Fibroblast of skin of right quadriceps (primary cell): ENCODE measurements at regions not wholly inside any gene's neighbourhood (a gene's known extent, or its start where the extent isn't known, plus 50 kb on each side); places are given as distances from the start of the nearest gene placed in this dataset.
A peak's percentile ranks its signal among the peaks of the same experiment; 100 is the strongest.

ENCODE experiments used
- DNase-seq: peaks from one replicate; pipeline ENCODE4 v3.0.0-alpha.2; 2013

- DNase-seq = no peak
Measured at GRCh38 chr6:122025104-122025503, 374.3 kb upstream of the HSF2 start.

DNA sequence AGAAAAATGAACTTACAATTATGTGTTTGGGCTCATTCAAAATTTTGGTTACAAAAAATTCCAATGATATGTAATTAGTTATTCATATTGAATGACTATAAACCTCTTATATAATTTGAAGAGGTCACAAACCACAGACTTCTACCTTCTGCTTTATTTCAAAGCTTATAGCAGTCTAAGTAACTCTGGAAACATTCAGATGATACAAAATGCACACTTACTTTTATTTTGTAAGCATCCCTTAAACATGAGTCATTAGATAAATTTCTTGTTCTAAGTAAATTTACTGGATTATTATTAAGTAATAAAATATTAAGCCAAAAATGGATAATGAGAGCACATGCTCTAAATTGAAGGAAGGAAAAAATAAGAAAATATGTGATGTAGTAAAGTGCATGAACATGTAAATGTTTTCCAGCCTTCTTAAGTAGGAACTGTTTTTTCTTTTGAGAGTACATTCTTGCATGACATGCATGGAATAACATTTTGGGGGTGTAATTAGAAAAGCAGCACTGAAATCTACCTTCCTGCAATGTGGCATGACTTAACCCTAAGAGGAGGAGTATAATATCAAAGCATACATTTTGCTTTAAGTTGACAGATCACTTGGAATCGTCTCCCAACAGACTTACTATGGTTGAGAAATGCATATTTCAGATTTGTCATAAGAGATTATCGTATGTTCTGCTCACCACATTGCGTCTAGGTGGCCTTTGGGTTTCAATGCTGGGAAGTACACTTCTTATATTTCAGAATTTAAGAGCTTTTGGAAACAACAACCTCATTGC, 372.7 kb upstream of the HSF2 start:
- peak; percentile 26 for DNase-seq

GRCh38 chr6:122028933-122029522, 370.4 kb upstream of the HSF2 start:
- no peak for DNase-seq

- peak; percentile 65 for DNase-seq
Measured at GRCh38 chr6:122033564-122034181, 365.8 kb upstream of the HSF2 start.

GRCh38 chr6:122035173-122035572, 364.3 kb upstream of the HSF2 start:
- DNase-seq = no peak

DNA sequence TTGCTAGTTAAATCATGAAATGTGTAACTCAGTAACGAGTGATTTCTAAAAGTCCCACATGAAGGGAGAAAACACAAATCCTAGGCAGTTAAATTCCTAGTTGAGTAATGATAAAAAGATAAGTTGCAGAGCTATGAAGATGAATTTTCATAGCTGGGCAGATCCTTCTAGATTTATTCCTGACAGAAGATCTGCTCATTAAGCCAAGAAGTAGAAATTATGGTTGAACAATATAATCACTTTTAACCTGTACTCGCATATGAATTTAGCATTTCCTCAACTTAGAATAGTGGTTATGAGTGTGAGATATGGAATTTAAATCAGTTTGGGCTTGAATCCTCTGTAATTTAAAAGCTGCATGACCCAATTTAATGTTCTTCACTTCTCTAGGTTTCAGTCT, 359.2 kb upstream of the HSF2 start:
- DNase-seq = no peak

DNA sequence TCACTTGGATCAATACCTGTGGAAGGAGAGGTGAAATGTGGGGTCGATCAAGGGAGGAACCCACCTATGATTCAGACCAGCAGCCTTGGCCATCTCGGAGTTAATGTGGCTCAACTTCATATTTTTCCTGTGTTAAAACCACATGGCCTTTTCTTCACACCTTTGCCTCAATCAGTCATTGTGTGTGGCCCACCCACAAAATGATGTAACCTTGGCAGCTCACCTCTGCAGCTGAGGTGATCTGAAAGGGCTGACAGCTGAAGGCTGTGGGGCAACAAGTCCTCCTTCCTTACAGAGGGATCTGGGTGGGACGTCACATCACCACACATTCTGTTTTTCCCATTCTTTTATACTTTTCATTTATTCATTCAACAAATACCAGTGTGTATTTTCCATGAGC, 357.1 kb upstream of the HSF2 start:
- no peak for DNase-seq

GRCh38 chr6:122042960-122043735, 356.3 kb upstream of the HSF2 start:
- DNase-seq = no peak

DNA sequence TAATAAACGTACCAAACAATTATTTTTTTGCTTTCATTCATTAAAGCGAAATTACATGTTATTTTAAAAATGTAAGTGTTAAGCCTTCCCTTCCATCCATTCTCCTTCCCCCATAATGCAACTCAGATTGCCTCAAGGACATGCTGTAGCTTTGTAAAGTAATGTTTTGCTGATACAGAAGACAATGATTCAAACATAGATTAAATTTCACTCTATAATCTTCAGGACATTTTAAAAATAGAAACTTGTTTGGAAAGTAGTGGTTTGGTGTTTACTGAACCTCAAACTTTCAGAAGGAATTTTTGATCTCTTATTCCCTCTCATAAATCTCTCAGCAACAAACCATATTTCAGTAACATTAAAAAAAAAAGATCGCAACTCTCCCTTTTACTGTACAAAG, 350.9 kb upstream of the HSF2 start:
- no peak for DNase-seq

DNA sequence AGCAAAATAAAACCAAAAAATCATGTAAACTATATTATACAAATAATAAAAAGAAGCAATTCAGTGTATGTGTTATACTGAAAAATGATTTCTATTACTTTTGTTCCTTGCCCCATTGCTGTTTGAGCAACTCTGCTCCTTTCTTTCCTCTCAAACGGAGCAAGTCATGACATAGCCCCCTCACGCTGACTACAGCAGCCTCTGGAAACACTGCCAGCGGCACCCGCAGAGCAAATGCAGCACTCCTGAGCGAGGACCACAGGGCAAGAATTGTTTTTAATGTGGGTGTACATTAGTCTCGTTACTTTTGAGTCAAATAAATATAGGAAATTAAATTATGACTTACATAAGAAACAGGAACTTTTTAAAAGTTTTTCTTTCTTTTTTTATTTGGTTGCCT, 350.1 kb upstream of the HSF2 start:
- DNase-seq = no peak

DNA sequence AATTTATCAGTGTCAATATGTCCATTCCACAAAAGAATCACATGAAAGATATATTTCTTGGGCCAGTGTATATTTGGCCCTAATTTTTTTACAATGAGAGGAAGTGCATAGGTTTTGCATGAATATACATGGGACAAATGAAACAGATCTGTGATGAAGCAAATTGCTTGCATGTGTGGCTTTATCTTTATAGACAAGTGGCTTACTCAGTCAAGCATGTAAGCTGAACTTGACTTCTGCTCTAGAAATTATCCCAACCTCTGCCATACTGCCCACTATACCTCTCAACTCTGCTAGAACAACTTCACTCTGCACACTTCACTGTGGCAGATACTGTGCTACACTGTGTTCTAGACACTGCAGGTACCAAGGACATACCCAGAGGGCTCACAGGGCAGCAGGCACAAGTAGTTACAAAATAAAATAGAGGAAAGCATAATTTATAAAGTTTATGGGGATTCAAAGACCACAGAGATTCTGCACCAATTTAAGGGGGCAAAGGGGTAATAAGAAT, 349.2 kb upstream of the HSF2 start:
- DNase-seq = no peak

GRCh38 chr6:122052346-122052900, 347.0 kb upstream of the HSF2 start:
- no peak for DNase-seq

- DNase-seq = no peak
Measured at GRCh38 chr6:122059918-122060317, 339.5 kb upstream of the HSF2 start.

- peak; percentile 9 for DNase-seq
Measured at GRCh38 chr6:122061855-122062254, 337.6 kb upstream of the HSF2 start.

DNA sequence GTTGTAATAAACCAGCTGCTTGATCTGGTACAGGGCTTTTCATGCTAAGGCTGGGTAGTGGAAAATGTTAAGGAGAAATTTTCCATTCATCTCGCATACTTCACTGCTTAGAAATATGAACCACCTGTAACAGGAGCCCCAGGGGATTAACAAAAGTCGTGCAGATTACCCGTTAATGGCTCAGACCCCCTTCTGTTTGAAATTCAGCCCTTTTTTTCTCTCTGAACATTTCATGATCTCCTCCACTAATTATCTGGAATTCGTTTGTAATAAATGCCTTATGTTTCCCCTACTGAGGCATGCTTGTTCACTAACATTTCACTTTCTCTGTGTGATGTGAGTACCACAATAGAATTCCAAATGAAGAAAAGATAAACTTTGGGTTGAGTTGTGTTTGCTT, 336.4 kb upstream of the HSF2 start:
- peak; percentile 32 for DNase-seq

GRCh38 chr6:122063761-122064160, 335.7 kb upstream of the HSF2 start:
- no peak for DNase-seq

- DNase-seq = no peak
Measured at GRCh38 chr6:122066200-122066599, 333.3 kb upstream of the HSF2 start.

DNA sequence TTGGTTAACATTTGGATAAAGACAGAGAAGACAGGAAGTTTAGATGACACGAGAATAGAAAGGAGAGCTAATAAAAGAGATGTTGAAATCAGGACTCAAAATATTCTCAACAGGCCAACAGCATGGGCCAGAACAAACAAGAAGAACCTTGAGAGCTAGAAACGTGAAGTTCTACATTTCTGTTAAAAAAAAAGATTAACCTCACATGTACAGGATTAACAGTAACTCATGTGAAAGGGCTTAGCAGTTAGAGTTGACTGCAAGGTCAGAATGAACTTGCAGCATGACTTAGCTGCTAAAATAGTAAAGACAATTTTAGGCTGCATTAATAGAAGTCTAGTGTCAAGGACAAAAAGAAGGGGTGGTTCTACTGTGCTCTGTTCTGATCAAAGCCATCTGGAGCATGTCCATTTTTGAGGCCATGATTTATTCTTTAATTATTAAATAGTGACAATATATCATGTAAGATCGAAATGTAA, 331.1 kb upstream of the HSF2 start:
- no peak for DNase-seq

- DNase-seq = no peak
Measured at GRCh38 chr6:122069932-122070331, 329.5 kb upstream of the HSF2 start.

- DNase-seq = no peak
Measured at GRCh38 chr6:122072014-122072647, 327.3 kb upstream of the HSF2 start.

DNA sequence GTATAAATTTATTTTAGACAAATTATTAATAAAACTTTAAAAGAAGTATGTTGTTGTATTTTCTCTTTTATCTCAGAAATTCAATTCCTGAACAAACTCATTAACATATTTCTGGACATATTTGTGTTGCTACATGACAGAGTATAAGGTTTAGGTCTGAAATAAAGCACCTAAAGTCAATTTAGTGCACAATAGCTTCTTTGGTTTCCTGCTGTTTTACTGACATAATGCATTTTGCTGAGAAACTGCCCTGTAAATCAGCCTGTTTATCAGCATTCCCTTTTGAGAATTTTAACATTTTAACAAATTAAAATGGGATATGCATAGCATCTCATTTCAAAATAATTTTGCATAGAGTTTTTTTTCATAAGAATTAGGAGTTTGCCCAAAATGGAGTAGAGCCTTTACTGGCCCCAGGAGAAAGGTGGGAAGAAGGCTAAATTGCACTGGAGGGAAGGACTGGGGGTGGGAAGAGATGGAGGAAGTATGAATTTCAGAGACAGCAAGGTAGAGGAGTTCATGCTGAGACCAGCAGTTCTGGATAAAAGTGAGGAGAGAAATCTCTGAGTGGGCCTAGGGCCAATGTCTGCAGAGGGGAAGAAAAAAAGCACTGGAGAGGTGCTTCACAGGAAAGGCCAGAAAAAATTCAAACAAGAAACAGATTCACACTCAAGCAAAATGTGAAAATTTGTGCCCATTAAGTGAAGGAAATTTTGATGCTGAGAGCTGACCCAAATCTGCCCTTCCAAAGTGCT, 324.2 kb upstream of the HSF2 start:
- DNase-seq = no peak

DNA sequence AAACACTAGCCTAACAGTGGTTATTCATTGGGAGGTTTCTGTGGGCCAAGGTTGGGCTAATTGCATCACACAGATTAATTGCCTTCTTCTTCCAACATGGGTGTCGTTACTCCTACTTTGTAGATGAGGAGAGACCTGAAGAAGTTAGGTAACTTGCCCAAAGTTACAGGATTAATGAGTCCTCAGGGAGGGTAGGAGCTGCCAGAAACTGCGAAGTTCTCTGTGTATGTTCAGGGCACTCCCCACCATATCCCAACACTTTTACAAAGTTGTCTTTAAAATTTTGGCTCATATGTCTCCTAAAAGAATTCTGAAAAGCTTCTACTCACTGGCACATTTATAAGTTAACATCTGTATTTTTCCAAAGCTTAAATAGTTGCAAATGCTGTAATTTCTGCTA, 323.5 kb upstream of the HSF2 start:
- no peak for DNase-seq
